GM19023 (cell line): ENCODE measurements at regions not wholly inside any gene's neighbourhood (a gene's known extent, or its start where the extent isn't known, plus 50 kb on each side); places are given as distances from the start of the nearest gene placed in this dataset.

Experiments
- ATAC-seq: cut with Tn5 transposase; IDR thresholded peaks from one replicate; pipeline ENCODE4 v1.9.1; 2021; ENCODE audit warnings: mild to moderate bottlenecking, moderate library complexity; ENCODE audit not compliant: unreplicated experiment

- no peak for ATAC-seq
These were observed 113.1 kb upstream of the SLC45A1 start for GRCh38 chr1:8204826-8205225.

GRCh38 chr1:8203551-8203950 lies 114.4 kb upstream of the SLC45A1 start:
- ATAC-seq, result no peak

- no peak for ATAC-seq
These were observed 114.9 kb upstream of the SLC45A1 start for GRCh38 chr1:8203056-8203455.

DNA sequence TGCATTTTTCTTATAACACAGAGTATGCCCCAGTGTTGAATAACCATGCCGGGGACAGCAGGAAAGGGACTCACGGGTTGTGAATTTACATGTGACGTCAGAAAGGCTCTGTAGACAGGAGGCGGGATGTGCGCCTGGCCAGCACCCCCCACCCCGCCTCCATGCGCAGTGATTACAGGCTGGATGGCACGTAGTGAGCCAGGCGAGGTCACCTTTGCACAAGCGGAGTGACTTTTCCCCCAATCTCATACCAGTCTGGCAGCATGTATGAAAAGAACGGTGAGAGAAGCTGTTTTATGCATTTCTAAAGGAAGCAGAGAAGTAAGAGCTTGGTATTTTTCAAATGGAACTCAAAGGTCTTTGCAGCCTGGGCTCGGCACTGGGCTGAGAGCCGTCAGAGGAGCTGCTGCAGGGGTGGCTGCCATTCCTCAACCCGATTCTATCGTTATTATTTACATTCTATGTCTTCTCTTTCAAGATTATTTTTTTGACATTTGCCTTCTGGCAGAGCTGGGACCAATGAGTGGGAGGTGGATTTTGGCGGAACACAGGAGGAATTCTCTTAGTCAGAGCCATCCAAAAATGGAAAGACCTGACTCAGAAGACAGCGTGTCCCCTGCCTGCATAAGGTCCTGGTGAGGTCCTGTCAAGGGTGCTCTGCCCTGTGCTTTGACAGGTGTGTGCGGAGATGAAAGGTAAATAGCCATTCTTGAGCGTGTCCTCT lies 115.6 kb upstream of the SLC45A1 start:
- ATAC-seq, result no peak

DNA sequence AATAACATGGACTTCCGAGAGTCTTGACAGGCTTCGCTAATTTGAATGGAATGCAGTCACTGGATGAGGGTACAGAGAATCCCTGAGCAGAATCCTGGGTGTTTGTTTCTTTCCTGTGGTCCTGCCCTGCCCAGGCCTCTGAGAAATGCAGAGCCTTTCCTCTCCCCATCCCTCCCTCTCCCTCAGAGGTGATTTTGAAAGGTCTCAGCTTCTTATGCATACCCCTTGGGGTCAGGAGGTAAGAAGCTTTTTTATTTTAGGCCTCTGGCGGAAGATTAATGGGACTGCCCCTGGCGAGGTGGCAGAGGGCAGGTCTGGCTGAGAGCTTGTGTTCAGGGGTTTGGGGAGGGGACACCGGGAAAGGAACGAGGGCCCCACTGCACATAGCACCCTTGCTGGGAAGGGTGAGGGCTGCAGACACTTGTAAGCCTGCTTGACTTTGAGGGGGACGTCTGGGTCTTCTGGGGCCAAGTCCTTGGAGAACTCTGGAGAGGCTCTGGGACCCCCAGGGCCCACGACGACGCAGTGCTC lies 116.5 kb upstream of the SLC45A1 start:
- ATAC-seq, result no peak

DNA sequence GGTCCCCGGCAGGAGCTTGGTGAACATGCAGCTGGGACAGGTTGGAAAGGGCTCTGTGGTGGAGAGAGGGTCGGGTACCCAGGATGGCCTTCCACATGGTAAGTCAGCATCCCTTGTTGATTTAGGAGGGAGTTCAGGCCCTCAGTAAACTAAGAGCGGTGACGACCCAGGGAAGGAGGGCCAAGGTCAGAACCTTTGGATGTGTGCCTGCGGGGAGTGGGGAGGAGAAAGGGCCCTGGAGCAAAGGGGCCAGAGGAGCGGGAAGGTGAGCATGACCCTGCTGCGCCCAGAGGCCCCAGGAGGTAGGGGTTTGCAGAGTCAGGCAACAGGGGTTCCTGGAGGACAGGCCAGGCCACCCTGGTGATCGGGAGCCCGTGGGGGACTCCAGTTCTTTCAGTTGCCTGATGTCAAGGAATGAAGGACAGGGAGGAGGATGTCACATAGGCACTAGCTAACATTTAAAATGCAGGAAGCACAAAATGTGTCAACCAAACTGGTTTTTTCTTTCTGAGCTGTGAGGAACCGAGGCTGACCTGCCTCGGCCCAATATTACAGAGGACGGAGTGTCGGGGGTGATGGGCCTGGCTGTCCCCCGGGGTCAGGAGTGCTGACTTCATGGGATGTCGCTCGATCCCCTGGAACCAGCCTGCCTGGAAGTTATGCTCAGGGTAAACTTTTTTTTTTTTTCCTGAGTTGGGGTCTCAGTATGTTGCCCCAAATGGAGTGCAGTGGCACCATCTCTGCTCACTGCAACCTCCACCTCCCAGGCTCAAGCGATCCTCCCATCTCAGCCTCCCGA lies 117.4 kb upstream of the SLC45A1 start:
- ATAC-seq, result no peak

DNA sequence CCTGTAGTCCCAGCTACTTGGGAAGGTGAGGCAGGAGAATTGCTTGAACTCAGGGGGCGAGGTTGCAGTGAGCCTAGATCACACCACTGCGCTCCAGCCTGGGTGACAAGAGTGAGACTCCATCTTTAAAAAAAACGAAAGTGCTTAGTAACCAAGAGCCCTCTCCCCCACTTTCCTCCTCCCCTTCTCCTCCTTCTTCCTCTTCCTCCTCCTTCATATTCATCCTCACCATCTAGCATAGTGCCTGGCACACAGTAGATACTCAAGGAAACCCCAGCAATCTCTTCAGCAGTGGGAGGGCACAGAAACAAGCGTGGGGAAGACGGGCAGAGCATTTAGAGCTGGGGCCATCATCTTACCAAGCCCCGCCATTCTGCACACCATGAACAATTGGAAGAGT lies 119.4 kb upstream of the SLC45A1 start:
- ATAC-seq, result no peak

GRCh38 chr1:8197493-8198282 lies 120.2 kb upstream of the SLC45A1 start:
- ATAC-seq, result no peak

DNA sequence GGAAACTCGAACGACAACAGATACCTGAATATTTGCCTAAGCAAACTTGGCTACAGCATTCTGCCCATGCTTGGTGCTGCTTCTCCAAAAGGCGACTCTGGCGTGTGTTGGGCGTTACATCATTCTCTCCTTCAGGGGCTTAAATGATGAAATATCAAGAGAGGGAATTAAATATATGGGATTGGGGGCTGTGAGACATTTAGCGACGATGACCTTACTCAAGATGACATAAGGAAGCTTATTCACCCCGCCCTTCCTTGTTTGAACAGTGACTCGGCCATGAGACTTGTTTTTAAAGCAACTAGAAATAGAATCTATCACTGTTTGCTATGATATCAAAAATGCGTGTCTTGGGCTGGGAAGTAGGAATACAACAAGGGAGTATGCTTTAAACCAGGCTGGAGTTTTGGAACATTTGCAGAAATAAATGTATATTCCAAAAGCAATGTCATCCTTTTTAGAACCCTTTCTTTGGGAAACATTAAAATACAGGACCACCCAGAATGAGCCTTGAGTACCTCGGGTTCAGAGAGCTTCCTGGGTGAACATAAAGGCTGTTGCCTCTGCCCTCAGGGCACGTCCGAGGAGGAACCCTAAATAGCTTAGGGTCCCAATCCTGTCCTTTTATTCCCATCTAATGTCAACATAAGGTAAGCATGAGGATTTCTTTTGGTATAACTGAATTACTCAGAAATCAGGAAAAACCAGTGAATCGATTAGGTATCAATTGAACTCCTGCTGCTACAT lies 123.3 kb upstream of the SLC45A1 start:
- ATAC-seq, result no peak

DNA sequence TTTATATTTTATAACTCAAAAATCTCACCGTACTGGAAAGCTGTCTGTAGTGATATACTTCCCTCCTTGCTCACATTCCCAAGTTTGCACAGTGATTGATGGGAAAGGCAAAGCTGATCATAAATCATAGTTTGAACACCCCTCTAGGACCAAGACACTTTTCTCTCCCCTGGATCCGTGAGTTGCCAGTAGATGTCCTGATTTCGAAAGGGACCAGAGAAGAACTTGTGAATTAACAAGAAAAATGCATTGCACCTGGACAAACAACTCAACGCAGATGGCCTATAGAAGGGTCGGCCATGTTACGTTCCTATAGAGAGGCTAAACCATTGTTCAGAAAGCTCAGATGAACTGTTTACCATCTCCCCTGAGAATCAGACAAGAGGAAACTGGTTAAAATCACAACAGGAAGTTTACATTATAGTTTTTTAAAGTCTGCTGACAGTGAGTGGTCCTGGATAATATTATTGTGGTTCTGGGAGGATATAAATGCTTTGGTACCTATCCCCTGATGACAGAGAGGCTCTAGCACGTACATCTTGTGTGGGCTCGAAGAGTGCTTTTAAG lies 124.0 kb upstream of the SLC45A1 start:
- no peak for ATAC-seq

DNA sequence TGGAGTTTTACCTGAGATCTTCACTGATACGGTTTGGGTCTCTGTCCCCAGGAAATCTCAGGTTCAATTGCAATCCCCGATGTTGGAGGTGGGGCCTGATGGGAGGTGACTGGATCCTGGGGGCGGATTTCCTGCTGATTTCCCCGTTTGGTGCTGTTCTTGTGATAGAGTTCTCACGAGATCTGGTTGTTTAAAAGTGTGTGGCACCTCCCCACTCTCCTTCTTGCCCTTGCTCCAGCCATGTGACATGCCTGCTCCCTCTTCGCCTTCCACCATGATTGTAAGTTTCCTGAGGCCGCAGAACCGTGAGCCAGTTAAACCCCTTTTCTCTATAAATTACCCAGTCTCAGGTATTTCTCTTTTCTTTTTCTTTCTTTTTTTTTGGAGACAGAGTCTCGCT lies 126.4 kb upstream of the SLC45A1 start:
- no peak for ATAC-seq

DNA sequence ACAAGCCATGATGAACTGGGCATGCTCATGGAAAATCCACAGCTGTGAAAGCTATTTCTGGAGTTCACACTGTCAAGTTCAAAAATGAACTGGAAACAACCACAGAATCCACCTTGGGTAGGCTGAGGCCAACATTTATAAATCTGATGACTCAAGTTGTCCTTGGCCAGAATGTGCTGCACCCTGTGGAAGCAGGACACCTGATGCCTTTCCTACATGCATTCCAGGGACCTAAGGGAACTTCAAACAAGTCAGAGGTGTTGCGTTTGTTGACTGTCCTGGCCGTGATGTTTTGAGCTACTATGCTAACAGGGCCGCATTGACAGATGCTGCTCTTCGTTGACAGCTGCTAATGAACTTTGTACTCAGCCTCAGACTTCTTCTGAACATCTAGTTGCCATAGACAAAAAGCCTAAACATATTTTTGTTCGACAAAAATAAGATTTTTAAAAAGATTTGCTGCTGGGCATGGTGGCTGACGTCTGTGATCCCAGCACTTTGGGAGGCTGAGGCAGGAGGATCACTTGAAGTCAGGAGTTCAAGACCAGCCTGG lies 127.9 kb upstream of the SLC45A1 start:
- ATAC-seq, result no peak

- no peak for ATAC-seq
These were observed 132.5 kb upstream of the SLC45A1 start for GRCh38 chr1:8185400-8185799.

DNA sequence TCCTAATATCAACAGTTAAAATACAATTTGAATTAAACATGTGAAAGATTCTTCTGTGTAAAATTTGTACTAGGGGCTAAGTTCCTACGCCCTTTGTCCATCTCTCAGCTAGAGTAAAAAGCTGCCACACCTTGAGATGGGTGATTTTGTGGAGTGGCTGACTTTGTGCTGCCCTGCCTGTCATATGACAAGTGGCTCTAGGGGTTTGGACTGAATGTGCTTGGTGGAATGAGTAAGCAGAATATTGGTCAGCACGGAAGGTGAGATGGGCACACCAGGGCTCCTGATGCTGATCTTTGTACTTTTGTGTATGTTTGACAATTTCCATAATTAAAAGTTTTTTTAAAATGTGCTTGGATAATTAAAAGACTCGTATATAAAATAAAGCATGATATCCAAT lies 133.6 kb upstream of the SLC45A1 start:
- no peak for ATAC-seq

DNA sequence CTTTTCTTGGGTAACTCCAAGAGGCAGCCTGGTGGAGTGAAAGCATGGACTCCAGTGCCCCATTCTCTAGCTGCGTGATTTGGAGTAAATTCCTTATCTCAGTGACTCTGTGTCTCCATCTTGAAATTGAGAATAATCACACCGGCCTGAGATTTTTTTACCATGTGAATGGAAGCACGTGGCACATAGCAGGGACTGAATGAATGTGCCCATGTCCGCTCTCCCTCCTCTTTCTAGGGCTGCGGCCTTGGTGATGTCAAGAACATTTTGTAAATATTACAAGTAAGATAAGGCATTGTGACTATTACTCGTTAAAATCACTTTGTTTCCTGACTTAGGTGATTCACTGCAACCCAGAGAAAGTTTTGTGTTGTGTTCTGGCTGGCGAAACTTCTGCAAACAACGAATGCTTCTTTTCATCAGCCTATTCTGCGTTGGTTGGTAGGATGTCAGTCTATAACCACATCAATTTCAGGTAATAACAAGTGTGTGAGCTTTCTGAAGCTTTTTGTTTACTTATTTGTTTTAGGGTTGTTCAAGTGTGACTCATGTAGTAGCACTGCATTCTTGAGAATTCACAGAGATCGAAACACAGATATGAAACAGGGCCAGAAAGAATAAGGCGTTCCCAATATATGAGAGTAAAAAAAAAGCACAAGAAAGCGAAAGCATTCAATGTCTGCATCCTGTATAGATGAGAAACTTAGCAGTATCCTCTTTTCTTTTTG lies 135.7 kb upstream of the SLC45A1 start:
- ATAC-seq, result no peak

DNA sequence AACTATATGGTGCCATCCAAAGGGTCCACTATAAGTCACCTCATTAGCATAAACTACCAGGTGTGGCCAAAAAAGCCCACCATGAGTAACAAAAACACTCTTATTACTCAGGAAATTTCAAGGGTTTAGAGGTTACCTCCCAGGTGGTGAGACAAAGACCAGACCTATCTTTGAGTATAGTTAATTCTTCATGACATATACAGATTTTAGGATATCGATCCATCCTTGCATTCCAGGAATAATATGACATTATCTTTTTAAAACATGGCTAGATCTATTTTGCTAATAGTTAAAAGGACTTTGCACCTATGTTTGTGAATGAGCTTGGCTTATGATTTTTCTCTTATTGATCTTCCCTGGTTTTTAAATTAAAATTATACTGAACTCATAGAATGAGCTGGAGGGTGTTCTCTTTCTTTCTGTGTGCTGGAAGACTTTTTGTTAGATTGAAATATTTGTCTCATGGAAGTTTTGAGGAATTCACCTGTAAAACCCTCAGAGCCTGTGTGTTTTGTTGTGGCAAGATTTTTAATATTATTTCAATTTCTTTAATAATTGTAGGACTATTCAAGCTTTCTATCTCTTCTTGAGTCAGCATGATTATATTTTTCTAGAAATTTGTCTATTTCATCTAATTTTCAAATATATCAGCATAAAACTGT lies 138.7 kb upstream of the SLC45A1 start:
- ATAC-seq, result no peak

DNA sequence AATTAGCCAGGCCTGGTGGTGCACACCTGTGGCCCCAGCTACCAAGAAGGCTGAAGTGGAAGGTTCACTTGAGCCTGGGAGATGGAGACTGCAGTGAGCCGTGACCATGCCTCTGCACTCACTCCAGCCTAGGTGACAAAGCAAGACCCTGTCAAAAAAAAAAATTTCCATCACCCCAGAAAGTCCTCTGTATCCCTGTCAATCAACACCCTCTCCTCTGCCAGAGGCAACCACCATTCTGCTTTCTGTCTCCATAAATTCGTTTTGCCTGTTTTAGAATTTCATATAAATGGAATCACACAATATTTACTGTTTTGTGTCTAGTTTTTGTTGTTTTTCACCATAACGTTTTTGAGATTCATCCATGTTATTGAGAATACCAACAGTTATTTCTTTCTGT lies 141.6 kb upstream of the SLC45A1 start:
- no peak for ATAC-seq

DNA sequence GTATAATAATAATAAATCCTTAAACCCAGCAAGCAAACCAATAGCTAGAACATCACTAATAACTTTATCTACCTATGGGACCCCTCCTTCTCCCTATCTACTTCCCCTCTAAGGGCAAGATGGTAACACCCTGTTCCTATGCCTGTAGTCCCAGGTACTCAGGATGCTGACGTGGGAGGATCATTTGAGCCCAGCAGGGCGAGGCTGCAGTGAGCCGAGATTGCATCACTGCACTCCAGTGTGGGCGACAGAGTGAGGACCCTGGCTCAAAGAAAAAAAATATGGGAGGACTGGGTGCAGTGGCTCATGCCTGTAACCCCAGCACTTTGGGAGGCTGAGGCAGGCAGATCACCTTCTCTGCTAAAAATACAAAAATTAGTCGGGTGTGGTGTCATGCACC lies 143.1 kb upstream of the SLC45A1 start:
- ATAC-seq, result no peak
